ENCODE measurements at regions not wholly inside any gene's neighbourhood (a gene's known extent, or its start where the extent isn't known, plus 50 kb on each side); places are given as distances from the start of the nearest gene placed in this dataset.

GRCh38 chr9:80158131-80158530, 586.4 kb downstream of the TLE4 start:
- DNase-seq: no peak

GRCh38 chr9:80157561-80157983, 585.8 kb downstream of the TLE4 start:
- DNase-seq: no peak

GRCh38 chr9:80156756-80157472, 585.1 kb downstream of the TLE4 start:
- no peak for DNase-seq

GRCh38 chr9:80156262-80156661, 584.5 kb downstream of the TLE4 start:
- no peak for DNase-seq

GRCh38 chr9:80147866-80148265, 576.1 kb downstream of the TLE4 start:
- no peak for DNase-seq

GRCh38 chr9:80146466-80146865, 574.7 kb downstream of the TLE4 start:
- no peak for DNase-seq

GRCh38 chr9:80144856-80145255, 573.1 kb downstream of the TLE4 start:
- no peak for DNase-seq

GRCh38 chr9:80144406-80144805, 572.6 kb downstream of the TLE4 start:
- no peak for DNase-seq

- DNase-seq: no peak
Measured at GRCh38 chr9:80143899-80144298, 572.1 kb downstream of the TLE4 start.

- DNase-seq: no peak
Measured at GRCh38 chr9:80134487-80134886, 562.7 kb downstream of the TLE4 start.

- DNase-seq: no peak
Measured at GRCh38 chr9:80131627-80132026, 559.9 kb downstream of the TLE4 start.

GRCh38 chr9:80127920-80128319, 556.2 kb downstream of the TLE4 start:
- DNase-seq: no peak

- DNase-seq: no peak
Measured at GRCh38 chr9:80125731-80126264, 554.0 kb downstream of the TLE4 start.

GRCh38 chr9:80117031-80117430, 545.3 kb downstream of the TLE4 start:
- no peak for DNase-seq

GRCh38 chr9:80114241-80114640, 542.5 kb downstream of the TLE4 start:
- DNase-seq: no peak

GRCh38 chr9:80107931-80108660, 536.3 kb downstream of the TLE4 start:
- DNase-seq: no peak

- no peak for DNase-seq
Measured at GRCh38 chr9:80097476-80097875, 525.7 kb downstream of the TLE4 start.

- DNase-seq: no peak
Measured at GRCh38 chr9:80094176-80094771, 522.5 kb downstream of the TLE4 start.

GRCh38 chr9:80093695-80094094, 521.9 kb downstream of the TLE4 start:
- no peak for DNase-seq

- no peak for DNase-seq
Measured at GRCh38 chr9:80091526-80091925, 519.8 kb downstream of the TLE4 start.

- no peak for DNase-seq
Measured at GRCh38 chr9:80090317-80090716, 518.6 kb downstream of the TLE4 start.

GRCh38 chr9:80086822-80087345, 515.1 kb downstream of the TLE4 start:
- no peak for DNase-seq

GRCh38 chr9:80086386-80086785, 514.6 kb downstream of the TLE4 start:
- no peak for DNase-seq

GRCh38 chr9:80085668-80086067, 513.9 kb downstream of the TLE4 start:
- no peak for DNase-seq
